K562 (cell line): ENCODE measurements at regions not wholly inside any gene's neighbourhood (a gene's known extent, or its start where the extent isn't known, plus 50 kb on each side); places are given as distances from the start of the nearest gene placed in this dataset.
A peak's percentile ranks its signal among the peaks of the same experiment; 100 is the strongest.

Source experiments
- ATAC-seq: fragments of 200-7000 bp; cut with Tn5 transposase; 3 replicates; pipeline ENCODE4 v1.9.1; 2020; ENCODE audit warnings: moderate library complexity
- BruUV-seq: library from RNA; stranded (reverse); fragments of 400-500 nt; replicated peaks from 2 replicates; lab custom pipeline; 2021; lab: Mats Ljungman, UMichigan
- CTCF ChIA-PET: fragments of 300-600 bp; formaldehyde crosslinking; extraction: SDS; loops from one replicate; lab custom pipeline; 2021; ENCODE audit warnings: low intra/inter-chr PET ratio; lab: Yijun Ruan, JAX
- POLR2A ChIA-PET: fragments of 300-600, 350-650 bp; sonication (Branson Sonifier 250); formaldehyde crosslinking; extraction: SDS; loops from one replicate; lab custom pipeline; 2021; ENCODE audit warnings: antibody characterized with exemption, inconsistent platforms; lab: Yijun Ruan, JAX
- DNase-seq, 4 experiments: peaks; one replicate each; pipeline versions ENCODE4 v3.0.0 to v3.0.0-alpha.2; 2011 to 2018; ENCODE audit warnings: low spot score in 3 of 4, mixed read lengths in 3 of 4; ENCODE audit errors: extremely low read depth in 1 of 4
- FAIRE-seq: peaks from 2 replicates; lab custom pipeline; 2011; peaks lifted over from hg19 to GRCh38; lab: Jason Lieb, UNC
- H2AFZ ChIP-seq: 2 replicates; pipeline ENCODE4 v1.6.0; 2011; ENCODE audit warnings: low read depth, low read length, control low read depth, inconsistent platforms
- H3K27ac ChIP-seq: fragments of 200-600 bp; 3 replicates; pipeline ENCODE4 v1.8.0; 2011; ENCODE audit warnings: low read depth, mild to moderate bottlenecking, control low read depth, inconsistent platforms, low read length, moderate library complexity, mixed read lengths; ENCODE audit errors: extremely low read depth
- H3K27me3 ChIP-seq, 2 experiments: fragments of 300-600 bp in 1 of 2; 2 replicates in 1 of 2; 3 replicates in 1 of 2; pipeline versions ENCODE4 v1.6.0 to v1.8.0; 2011; ENCODE audit warnings: inconsistent platforms in 2 of 2, low read length in 2 of 2, mild to moderate bottlenecking in 1 of 2, mixed read lengths in 1 of 2, moderate library complexity in 1 of 2; ENCODE audit not compliant: control insufficient read depth in 2 of 2, insufficient read depth in 2 of 2
- H3K36me3 ChIP-seq: fragments of 300-600 bp; 3 replicates; pipeline ENCODE4 v1.8.0; 2011; ENCODE audit warnings: mild to moderate bottlenecking, low read length, inconsistent platforms; ENCODE audit not compliant: control insufficient read depth, insufficient read depth
- H3K4me1 ChIP-seq, 2 experiments: fragments of 200-600 bp in 1 of 2; replicated peaks in 1 of 2; 2 replicates in 1 of 2; 3 replicates in 1 of 2; pipeline versions ENCODE4 v1.5.1 to v1.8.0; 2011; ENCODE audit warnings: inconsistent platforms in 2 of 2, low read length in 2 of 2, mild to moderate bottlenecking in 1 of 2, mixed read lengths in 1 of 2, moderate library complexity in 1 of 2; ENCODE audit not compliant: control insufficient read depth in 2 of 2, insufficient read depth in 2 of 2
- H3K4me2 ChIP-seq: 2 replicates; pipeline ENCODE4 v1.6.1; 2011; ENCODE audit warnings: low read length, control low read depth, inconsistent platforms, mixed read lengths; ENCODE audit not compliant: insufficient read depth
- H3K4me3 ChIP-seq: fragments of 200-600 bp; sonication (generic), shearing (Covaris generic); 2 replicates; pipeline ENCODE4 v1.5.1; 2016; ENCODE audit warnings: control low read depth, inconsistent platforms
- H3K79me2 ChIP-seq: fragments of 200-600 bp; 3 replicates; pipeline ENCODE4 v1.8.0; 2011; ENCODE audit warnings: low read length, inconsistent platforms; ENCODE audit not compliant: control insufficient read depth, insufficient read depth
- H3K9ac ChIP-seq, 2 experiments: 2 replicates each; pipeline versions ENCODE4 v1.6.0 to v1.6.1; 2011; ENCODE audit warnings: low read depth in 2 of 2, low read length in 2 of 2, control low read depth in 1 of 2, inconsistent platforms in 1 of 2, mild to moderate bottlenecking in 1 of 2, mixed read lengths in 1 of 2; ENCODE audit not compliant: insufficient read depth in 1 of 2
- H3K9me1 ChIP-seq: one replicate; pipeline ENCODE4 v1.6.0; 2011; ENCODE audit warnings: inconsistent platforms, mild to moderate bottlenecking, low read length, moderate library complexity; ENCODE audit not compliant: control insufficient read depth, insufficient read depth
- H3K9me3 ChIP-seq: replicated peaks from 2 replicates; pipeline ENCODE4 v1.5.1; 2011; ENCODE audit warnings: low read depth, low read length, inconsistent platforms; ENCODE audit not compliant: control insufficient read depth, insufficient read depth
- H4K20me1 ChIP-seq: replicated peaks from 2 replicates; pipeline ENCODE4 v1.6.1; 2011; ENCODE audit warnings: low read length, inconsistent platforms, mixed read lengths; ENCODE audit not compliant: control insufficient read depth, insufficient read depth
- KLF10 ChIP-seq: fragments of 250-450 bp; sonication (Bioruptor Pico); IDR thresholded peaks from 2 replicates; pipeline ENCODE4 v1.6.1; 2021; ENCODE audit warnings: matching md5 sums
- MEF2A ChIP-seq: IDR thresholded peaks from 2 replicates; pipeline ENCODE4 v1.6.1; 2011; ENCODE audit warnings: low read depth, mild to moderate bottlenecking, low read length, moderate library complexity; ENCODE audit not compliant: control insufficient read depth
- TARDBP ChIP-seq: fragments of 450-650 bp; IDR thresholded peaks from 2 replicates; pipeline ENCODE4 v1.6.1; 2016
- TGIF2 ChIP-seq: sonication (generic); formaldehyde crosslinking; IDR thresholded peaks from 2 replicates; pipeline ENCODE4 v1.8.1; 2022; ENCODE audit warnings: mild to moderate bottlenecking, missing genetic modification reagents, moderate library complexity
- ZNF174 ChIP-seq: fragments of 250-450 bp; sonication (Bioruptor Pico); IDR thresholded peaks from 2 replicates; pipeline ENCODE4 v1.4.0; 2020; ENCODE audit warnings: mild to moderate bottlenecking
- ZNF316 ChIP-seq: fragments of 450-650 bp; IDR thresholded peaks from 2 replicates; pipeline ENCODE4 v1.6.1; 2016
- ZNF444 ChIP-seq: fragments of 250-450 bp; sonication (Bioruptor Pico); IDR thresholded peaks from 2 replicates; pipeline ENCODE4 v1.4.0; 2020; ENCODE audit warnings: mild to moderate bottlenecking, moderate library complexity
- in situ Hi-C: fragments of 300-500 bp; cut with MboI; formaldehyde crosslinking; loops from 4 replicates; pipeline ENCODE4 v1.15.0; 2018; ENCODE audit warnings: inconsistent platforms, mixed read lengths
- intact Hi-C: fragments of 100-400 bp; cut with micrococcal nuclease; formaldehyde crosslinking; loops from 2 replicates; pipeline ENCODE4 v1.14.2; 2022
- TF ChIP-seq, protein P1 (sequence below), 2 experiments: fragments of 250-450 bp in 1 of 2; fragments of 450-650 bp in 1 of 2; sonication (Bioruptor Pico) in 1 of 2; IDR thresholded peaks; 2 replicates each; pipeline versions ENCODE4 v1.6.1 to v1.8.0; 2016 to 2021; ENCODE audit warnings: mild to moderate bottlenecking in 2 of 2, moderate library complexity in 2 of 2, missing compliant biosample characterization in 1 of 2, missing genetic modification characterization in 1 of 2
- TF ChIP-seq, protein P2 (sequence below), 2 experiments: fragments of 200-800 bp in 1 of 2; sonication (Bioruptor generic) in 1 of 2; sonication (generic) in 1 of 2; formaldehyde crosslinking in 1 of 2; IDR thresholded peaks in 1 of 2; conservative IDR thresholded peaks in 1 of 2; 2 replicates each; pipeline versions ENCODE4 v1.5.0 to v1.6.1; 2016 to 2020; ENCODE audit warnings: missing compliant biosample characterization in 1 of 2, missing genetic modification characterization in 1 of 2, missing genetic modification reagents in 1 of 2
- TF ChIP-seq, protein P3 (sequence below): IDR thresholded peaks from 2 replicates; pipeline ENCODE4 v1.6.1; 2016; ENCODE audit warnings: missing genetic modification characterization, missing compliant biosample characterization
- TF ChIP-seq, protein P4 (sequence below): fragments of 450-650 bp; formaldehyde crosslinking; IDR thresholded peaks from 2 replicates; pipeline ENCODE4 v1.4.0; 2022; ENCODE audit warnings: missing genetic modification characterization
- TF ChIP-seq, protein P5 (sequence below), 3 experiments: fragments of 200-800 bp in 1 of 3; sonication (Bioruptor generic) in 1 of 3; sonication (generic) in 1 of 3; formaldehyde crosslinking in 1 of 3; IDR thresholded peaks; 2 replicates each; pipeline versions ENCODE4 v1.6.1 to v1.8.0; 2016 to 2022; ENCODE audit warnings: mild to moderate bottlenecking in 2 of 3, missing compliant biosample characterization in 2 of 3, missing genetic modification characterization in 2 of 3, missing genetic modification reagents in 1 of 3

DNA sequence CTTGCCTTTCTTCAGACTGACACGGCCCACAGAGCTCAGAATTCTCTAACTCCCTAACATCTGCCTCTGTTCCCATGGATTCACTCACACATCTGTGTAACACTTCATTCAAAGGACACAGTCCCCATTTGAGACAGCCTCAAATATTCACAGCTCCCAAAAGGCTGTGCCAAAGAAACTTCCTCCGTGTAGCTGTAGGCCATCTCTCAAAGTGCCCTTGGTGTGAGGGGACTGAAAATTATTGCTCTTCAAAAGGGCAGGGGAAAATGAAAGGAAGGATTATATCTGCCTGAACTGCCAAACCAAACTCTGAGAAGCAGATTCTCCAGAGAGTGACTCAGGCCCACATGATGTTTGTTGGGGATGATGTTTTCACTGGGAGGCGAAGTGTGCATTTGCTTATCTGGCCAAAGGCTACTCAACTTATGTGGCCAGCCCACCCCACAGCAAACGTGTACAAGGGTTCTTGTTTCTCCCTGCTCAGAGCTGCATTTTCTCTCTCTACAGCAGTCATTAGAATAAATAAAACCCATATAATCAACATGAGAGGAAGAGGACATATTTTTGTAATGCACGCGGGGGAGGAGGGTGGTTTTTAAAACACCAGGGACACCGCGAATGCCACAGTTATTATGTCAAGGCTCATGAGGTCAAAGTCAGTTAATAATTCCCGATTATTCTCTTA, 302.4 kb upstream of the NFE2L3 start (continued):
- TF ChIP-seq, protein P1, sequence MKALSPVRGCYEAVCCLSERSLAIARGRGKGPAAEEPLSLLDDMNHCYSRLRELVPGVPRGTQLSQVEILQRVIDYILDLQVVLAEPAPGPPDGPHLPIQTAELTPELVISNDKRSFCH (CRISPR knock-in tag; IDR thresholded peaks at IDR 0.05) = no peak
- TF ChIP-seq, protein P1 (tag; IDR thresholded peaks at IDR 0.05) = 0 out of 2 replicates have a peak, but pooled peaks have one; percentile 19
- TF ChIP-seq KLF10 (CRISPR knock-in tag) (no peak), MEF2A (no peak), TGIF2 (CRISPR knock-in tag) (no peak), ZNF444 (CRISPR knock-in tag) (no peak)
- TF ChIP-seq, protein P2, sequence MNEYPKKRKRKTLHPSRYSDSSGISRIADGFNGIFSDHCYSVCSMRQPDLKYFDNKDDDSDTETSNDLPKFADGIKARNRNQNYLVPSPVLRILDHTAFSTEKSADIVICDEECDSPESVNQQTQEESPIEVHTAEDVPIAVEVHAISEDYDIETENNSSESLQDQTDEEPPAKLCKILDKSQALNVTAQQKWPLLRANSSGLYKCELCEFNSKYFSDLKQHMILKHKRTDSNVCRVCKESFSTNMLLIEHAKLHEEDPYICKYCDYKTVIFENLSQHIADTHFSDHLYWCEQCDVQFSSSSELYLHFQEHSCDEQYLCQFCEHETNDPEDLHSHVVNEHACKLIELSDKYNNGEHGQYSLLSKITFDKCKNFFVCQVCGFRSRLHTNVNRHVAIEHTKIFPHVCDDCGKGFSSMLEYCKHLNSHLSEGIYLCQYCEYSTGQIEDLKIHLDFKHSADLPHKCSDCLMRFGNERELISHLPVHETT (CRISPR knock-in tag; conservative IDR thresholded peaks at IDR 0.05 in 1 of 2, IDR thresholded peaks at IDR 0.05 in 1 of 2) = 0 out of 4 replicates have a peak, but pooled peaks of 1 of the 2 experiments have one; percentile 51

DNA sequence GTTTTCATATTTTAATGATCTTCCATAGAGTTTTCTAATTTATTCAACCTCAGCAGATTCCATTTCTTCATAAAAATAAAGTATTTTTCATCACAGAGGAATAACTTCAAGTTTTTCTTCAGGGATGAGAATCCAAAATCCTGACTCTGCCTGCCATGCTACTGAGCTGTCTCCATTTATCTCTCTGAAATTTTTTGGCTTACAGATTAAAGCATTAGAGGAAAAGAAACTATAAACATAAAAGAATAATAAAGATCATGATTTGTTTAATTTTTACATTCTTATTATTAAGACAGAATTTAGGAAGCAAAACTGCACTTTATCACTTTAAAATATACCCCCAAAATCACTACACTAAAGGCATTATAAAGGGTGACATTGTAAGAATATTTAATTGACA, 301.8 kb upstream of the NFE2L3 start:
- Histone ChIP-seq H3K4me2 (no peak overlapping the region; the same call in 1 of the 2 replicates), H3K4me1 (peaks cover 11 to 17% of the 10 kb centered on the region in 2 experiments), H4K20me1 (no peaks in the 10 kb centered on the region), H2AFZ (peak overlapping the region; percentile 73), H3K27ac (no peak overlapping the region), H3K9me3 (no peaks in the 10 kb centered on the region), H3K4me3 (no peak overlapping the region), H3K36me3 (no peaks in the 10 kb centered on the region), H3K27me3 (no peaks in the 10 kb centered on the region), H3K9ac (no peak overlapping the region), H3K9me1 (no peaks in the 10 kb centered on the region), H3K79me2 (no peaks in the 10 kb centered on the region)
- CTCF ChIA-PET = interaction anchor here (0.7 to 1.2 kb wide), 2 partner anchors 11 to 165 kb away, joined by 3 to 4 read pairs; no protein-coding TSS in a partner anchor
- no peak for DNase-seq
- intact Hi-C loops = loop anchor here (2.0 to 10.0 kb wide), 3 partner anchors 69 to 515 kb away; no protein-coding TSS in a partner anchor
- in situ Hi-C loops = loop anchor here (5.0 kb wide), 2 partner anchors 288 to 588 kb away; no protein-coding TSS in a partner anchor
- FAIRE-seq = no peak
- ATAC-seq = no peak
- BruUV-seq = no TSS peak
- POLR2A ChIA-PET = interaction anchor here (1.5 kb wide), 1 partner anchor 12 kb away, joined by 4 read pairs; no protein-coding TSS in a partner anchor
- no peak for TF ChIP-seq ZNF174
- TF ChIP-seq, protein P3, sequence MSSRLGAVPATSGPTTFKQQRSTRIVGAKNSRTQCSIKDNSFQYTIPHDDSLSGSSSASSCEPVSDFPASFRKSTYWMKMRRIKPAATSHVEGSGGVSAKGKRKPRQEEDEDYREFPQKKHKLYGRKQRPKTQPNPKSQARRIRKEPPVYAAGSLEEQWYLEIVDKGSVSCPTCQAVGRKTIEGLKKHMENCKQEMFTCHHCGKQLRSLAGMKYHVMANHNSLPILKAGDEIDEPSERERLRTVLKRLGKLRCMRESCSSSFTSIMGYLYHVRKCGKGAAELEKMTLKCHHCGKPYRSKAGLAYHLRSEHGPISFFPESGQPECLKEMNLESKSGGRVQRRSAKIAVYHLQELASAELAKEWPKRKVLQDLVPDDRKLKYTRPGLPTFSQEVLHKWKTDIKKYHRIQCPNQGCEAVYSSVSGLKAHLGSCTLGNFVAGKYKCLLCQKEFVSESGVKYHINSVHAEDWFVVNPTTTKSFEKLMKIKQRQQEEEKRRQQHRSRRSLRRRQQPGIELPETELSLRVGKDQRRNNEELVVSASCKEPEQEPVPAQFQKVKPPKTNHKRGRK (tag) = 0 out of 2 replicates have a peak, but pooled peaks have one; percentile 27
- peak; percentile 52 for TF ChIP-seq ZNF316
- TF ChIP-seq TARDBP = no peak
- TF ChIP-seq, protein P4, sequence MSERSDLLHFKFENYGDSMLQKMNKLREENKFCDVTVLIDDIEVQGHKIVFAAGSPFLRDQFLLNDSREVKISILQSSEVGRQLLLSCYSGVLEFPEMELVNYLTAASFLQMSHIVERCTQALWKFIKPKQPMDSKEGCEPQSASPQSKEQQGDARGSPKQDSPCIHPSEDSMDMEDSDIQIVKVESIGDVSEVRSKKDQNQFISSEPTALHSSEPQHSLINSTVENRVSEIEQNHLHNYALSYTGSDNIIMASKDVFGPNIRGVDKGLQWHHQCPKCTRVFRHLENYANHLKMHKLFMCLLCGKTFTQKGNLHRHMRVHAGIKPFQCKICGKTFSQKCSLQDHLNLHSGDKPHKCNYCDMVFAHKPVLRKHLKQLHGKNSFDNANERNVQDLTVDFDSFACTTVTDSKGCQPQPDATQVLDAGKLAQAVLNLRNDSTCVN (CRISPR knock-in tag) = no peak
- TF ChIP-seq, protein P5, sequence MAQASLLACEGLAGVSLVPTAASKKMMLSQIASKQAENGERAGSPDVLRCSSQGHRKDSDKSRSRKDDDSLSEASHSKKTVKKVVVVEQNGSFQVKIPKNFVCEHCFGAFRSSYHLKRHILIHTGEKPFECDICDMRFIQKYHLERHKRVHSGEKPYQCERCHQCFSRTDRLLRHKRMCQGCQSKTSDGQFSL (CRISPR knock-in tag; IDR thresholded peaks at IDR 0.05) = no peak
- TF ChIP-seq, protein P5 (tag; IDR thresholded peaks at IDR 0.05) = 0 out of 4 replicates have a peak, but pooled peaks of 1 of the 2 experiments have one; percentile 7
